Activated CD4-positive, alpha-beta T cell treated with anti-CD3 and anti-CD28 coated beads, Interleukin-2, amount 50 U/mL, for 16 hours (primary cell): ENCODE measurements at regions not wholly inside any gene's neighbourhood (a gene's known extent, or its start where the extent isn't known, plus 50 kb on each side); places are given as distances from the start of the nearest gene placed in this dataset.
"Not testable (repeated sequence)": the region's sequence is repeated elsewhere in the genome, so short reads cannot be mapped to it uniquely, and the experiment has no call there.

Experiments used
- DNase-seq: peaks from one replicate; pipeline ENCODE4 v3.0.0-alpha.2; 2020

DNA sequence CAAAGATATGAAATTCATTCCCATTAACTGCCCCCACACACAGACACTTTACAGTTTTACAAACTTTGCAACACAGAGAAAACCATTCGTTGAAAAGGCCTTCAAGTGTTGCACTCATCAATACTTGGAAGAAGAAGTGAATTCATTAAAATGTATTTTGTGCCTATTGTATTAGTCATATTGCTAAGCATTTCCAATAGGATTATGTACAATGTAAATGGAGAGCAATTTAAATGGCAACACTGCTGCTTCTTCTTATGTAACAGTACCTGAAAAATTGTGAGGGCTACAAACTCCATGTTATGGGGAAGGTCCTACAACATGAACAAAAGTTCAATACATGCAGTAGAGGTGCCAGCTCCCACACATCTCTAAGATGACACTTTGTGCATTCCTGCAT is 209.3 kb upstream of the POGK start:
- DNase-seq, result no peak

DNA sequence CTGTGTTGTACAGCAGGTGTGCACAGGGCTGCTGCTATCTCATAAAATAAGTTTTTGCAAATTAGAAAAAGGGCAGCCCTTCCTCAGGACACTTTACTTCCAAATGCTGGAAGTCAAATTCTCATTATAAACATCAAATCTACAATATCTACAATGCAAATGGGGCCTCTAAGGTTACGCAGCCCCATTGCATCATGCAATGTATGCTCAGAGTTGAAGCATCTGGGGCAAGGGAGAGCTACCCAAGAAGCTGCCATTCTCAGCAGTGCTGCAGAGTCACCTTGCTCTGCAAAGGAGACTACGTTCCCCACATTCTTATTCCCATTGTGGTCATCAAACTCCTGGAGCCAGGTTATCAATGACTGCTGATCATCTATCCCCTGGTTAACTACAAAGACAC is 208.9 kb upstream of the POGK start:
- no peak for DNase-seq

DNA sequence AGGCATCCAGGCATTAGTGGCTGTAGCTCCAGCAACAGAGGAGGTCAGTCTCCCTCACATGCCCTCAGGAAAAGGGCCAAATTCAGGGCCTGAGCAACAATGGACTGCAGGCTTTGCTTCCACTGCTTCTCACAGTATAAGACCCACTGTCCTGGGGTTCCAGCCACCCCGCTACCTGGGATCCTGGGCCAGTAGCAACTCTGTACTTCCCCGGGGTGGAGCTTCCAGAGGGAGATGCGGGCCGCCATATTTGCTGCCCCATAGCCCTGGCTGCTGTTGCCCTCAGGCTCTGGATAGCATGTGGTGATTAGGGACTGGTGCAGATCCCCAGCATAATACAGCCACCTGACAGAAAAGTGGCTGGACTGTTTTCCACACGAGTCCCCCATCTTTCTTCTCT is 201.1 kb upstream of the POGK start:
- DNase-seq, result no peak

- not testable (repeated sequence) for DNase-seq
Observed at GRCh38 chr1:166657228-166657627, 182.0 kb upstream of the POGK start.

DNA sequence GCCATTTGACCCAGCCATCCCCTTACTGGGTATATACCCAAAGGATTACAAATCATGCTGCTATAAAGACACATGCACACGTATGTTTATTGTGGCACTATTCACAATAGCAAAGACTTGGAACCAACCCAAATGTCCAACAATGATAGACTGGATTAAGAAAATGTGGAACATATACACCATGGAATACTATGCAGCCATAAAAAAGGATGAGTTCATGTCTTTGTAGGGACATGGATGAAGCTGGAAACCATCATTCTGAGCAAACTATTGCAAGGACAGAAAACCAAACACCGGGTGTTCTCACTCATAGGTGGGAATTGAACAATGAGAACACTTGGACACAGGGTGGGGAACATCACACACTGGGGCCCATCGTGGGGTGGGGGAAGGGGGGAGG is 172.5 kb upstream of the POGK start:
- DNase-seq, result not testable (repeated sequence)

GRCh38 chr1:166667600-166667999 is 171.7 kb upstream of the POGK start:
- DNase-seq, result not testable (repeated sequence)

DNA sequence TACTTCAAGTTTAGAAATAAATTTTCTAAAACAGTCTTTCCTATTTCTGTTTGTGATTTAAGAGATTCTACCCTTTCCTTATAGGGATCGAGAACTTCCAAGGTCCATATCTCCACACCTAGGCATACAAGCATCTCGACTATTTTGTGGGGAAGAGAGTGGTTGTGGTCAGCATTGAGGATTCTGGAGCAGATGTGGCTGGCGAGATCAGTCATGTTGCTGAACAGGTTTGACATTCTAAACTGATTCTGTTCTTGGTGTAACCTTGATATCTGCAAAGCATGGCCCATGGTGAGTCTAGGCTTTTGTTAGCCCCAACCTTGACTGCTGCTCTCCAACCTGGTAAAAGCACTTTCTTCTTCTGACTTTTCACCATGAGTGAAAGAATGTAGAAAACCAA is 167.6 kb upstream of the POGK start:
- no peak for DNase-seq

- DNase-seq, result no peak
Observed at GRCh38 chr1:166673722-166674121, 165.6 kb upstream of the POGK start.

- no peak for DNase-seq
Observed at GRCh38 chr1:166675213-166675612, 164.1 kb upstream of the POGK start.

DNA sequence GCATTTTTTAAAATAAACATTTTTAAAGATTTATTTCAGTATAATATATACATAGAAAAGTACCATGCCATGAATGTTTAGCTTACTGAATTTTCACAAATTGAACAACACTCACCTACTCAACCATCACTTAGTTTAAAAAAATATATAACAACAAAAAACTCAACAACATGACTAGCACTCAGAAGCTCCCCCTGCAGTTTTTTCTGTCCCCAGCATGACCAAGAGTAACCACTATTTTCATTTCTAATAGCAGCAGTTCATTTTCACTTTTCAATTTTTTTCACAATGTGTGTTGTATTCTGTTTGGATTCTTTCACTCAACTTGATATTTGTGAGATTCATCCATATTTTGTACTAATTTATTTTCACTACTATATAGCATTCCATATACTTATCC is 162.3 kb upstream of the POGK start:
- no peak for DNase-seq

DNA sequence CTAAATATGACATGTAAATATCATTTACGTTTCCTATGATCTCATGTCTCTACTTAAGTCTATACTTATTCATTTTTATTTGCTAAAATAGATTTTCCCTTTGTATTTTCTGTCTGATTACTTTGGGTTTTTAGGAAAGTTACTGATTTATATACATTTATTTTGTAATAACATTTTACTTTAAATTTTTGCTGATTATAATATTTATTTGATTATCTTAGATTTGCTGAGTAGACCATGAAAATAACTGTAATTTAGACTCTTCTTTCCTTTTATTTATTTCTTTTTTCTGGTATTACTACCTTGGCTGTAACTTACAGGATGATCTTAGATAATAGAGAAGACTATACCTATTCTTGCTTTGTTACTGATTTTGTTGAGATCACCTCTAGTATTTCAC is 159.9 kb upstream of the POGK start:
- DNase-seq, result no peak

DNA sequence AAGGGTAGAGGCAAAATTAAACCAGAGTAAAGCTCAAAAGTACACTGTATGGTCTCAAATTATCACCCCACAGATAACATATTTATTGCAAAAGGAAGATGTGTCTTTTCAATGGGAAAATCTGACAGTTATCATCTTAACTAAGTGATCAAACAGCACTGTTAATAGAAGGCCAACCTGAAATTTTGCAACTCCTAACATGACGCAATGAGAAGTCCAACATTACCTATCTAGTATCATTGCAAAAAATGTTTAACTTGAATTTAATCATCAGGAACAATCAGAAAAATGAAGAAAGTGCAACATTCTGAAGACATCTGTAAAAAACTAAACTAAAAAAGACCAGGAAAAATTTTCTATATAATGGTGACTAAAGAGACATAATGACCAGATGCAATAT is 156.7 kb upstream of the POGK start:
- no peak for DNase-seq

DNA sequence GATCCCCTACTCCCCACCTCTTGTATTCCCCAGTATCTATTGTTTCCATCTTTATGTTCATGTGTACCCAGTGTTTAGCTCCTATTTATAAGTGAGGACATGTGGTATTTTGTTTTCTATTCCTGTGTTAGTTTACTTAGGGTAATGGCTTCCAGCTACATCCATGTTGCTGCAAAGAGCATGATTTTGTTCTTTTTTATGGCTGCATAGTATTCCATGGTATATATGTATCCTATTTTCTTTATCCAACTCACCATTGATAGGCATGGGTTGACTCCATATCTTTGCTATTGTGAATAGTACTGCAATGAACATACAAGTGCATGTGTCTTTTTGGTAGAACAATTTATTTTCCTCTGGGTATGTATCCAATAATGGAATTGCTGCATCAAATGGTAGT is 154.6 kb upstream of the POGK start:
- not testable (repeated sequence) for DNase-seq

- no peak for DNase-seq
Observed at GRCh38 chr1:166685200-166685599, 154.1 kb upstream of the POGK start.

DNA sequence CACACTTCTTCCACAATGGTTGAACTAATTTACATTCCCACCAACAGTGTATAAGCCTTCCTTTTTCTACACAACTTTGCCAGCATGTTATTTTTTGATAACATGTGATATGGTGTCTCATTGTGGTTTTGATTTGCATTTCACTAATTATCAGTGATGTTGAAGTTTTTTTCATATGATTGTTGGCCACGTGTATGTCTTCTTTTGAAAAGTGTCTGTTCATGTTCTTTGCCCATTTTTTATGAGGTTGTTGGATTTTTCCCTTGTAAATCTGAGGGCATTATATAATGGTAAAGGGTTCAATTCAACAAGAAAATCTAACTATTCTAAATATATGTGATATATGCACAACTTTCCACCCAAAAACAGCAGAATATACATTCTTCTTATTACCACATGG is 153.4 kb upstream of the POGK start:
- DNase-seq, result not testable (repeated sequence)

- DNase-seq, result not testable (repeated sequence)
Observed at GRCh38 chr1:166690596-166690995, 148.7 kb upstream of the POGK start.

GRCh38 chr1:166691476-166691875 is 147.8 kb upstream of the POGK start:
- no peak for DNase-seq

DNA sequence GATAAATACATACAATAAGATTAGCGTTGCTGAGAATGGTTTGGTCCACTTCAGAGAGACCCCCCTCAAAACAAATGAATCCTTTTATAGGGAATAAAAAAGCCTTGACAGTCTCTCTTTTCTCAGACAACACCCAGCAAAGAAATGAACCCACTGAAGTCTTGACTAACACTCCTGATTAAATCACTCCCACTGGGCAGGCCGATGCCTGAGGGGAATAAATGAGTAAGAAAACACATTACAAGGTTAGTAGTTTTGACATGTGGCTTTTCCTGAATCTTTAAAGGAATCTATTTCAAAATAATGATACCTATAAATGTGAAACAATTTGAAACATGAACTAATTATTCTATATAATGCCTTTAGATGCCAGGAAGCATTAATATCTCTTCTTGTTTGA is 146.9 kb upstream of the POGK start:
- no peak for DNase-seq

- DNase-seq, result no peak
Observed at GRCh38 chr1:166693158-166693557, 146.1 kb upstream of the POGK start.

GRCh38 chr1:166693673-166694297 is 145.5 kb upstream of the POGK start:
- DNase-seq, result no peak

DNA sequence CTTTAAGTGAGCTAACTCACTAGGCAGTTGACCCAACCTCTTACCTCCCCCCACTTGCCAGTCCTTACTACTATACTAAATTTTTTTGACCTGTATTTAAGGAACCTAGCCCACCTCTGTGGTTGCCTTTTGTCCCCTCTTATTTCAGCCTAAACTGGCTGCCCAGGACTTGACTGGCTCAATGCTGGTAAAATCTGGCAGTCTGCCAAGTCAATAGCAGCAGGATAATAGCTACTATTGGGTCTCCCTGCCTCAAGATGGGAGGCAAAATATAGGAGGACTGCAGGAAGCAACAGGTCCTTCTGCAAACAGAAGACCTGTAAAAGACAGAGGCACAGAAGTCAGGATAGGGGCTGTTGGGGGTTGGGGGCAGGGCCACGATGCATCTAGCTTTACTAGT is 144.2 kb upstream of the POGK start:
- DNase-seq, result no peak

GRCh38 chr1:166695834-166696233 is 143.4 kb upstream of the POGK start:
- not testable (repeated sequence) for DNase-seq

- DNase-seq, result no peak
Observed at GRCh38 chr1:166698771-166699170, 140.5 kb upstream of the POGK start.

DNA sequence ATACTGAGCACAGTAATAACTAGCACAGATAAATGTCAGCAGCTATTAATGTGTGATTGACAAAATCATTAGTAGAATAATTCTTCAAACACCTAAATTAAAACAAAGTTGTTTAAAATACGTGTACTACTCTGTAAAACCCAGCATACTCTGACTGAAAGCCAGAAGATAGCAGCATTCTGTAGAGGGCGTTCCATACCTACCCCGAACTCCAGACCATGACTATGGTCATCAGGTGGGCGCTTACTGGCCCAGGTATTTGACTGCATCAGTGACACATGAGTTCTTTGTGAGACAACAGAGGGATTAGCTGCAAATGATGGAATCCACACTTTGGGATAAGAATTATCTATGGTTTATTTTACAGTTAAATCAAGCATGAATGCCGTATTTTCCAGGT is 139.7 kb upstream of the POGK start:
- no peak for DNase-seq

- no peak for DNase-seq
Observed at GRCh38 chr1:166700696-166701095, 138.6 kb upstream of the POGK start.
